ENCODE measurements at regions not wholly inside any gene's neighbourhood (a gene's known extent, or its start where the extent isn't known, plus 50 kb on each side); places are given as distances from the start of the nearest gene placed in this dataset.

DNA sequence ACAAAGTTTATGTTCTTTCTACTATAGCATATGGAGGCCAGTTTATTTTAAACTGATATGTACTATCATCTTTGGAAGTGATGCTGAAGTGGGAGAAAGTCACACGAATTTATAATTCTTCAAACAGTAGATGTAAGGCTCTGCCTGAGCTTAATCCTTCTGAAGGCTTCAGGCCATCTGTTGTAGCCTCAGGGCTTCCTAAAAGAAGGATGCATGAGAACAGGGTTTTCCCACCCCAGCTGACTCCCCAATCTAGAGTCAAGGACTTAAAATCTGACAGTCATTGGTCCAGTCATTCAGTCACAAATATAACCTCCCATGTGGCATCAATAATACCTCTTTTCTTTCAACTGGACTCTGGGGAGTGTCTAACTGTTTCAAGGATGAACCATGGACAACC lies 330.5 kb downstream of the KCNS3 start:
- TF ChIP-seq, protein P1, sequence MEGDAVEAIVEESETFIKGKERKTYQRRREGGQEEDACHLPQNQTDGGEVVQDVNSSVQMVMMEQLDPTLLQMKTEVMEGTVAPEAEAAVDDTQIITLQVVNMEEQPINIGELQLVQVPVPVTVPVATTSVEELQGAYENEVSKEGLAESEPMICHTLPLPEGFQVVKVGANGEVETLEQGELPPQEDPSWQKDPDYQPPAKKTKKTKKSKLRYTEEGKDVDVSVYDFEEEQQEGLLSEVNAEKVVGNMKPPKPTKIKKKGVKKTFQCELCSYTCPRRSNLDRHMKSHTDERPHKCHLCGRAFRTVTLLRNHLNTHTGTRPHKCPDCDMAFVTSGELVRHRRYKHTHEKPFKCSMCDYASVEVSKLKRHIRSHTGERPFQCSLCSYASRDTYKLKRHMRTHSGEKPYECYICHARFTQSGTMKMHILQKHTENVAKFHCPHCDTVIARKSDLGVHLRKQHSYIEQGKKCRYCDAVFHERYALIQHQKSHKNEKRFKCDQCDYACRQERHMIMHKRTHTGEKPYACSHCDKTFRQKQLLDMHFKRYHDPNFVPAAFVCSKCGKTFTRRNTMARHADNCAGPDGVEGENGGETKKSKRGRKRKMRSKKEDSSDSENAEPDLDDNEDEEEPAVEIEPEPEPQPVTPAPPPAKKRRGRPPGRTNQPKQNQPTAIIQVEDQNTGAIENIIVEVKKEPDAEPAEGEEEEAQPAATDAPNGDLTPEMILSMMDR (conservative IDR thresholded peaks at IDR 0.05 in 1 of 2, IDR thresholded peaks at IDR 0.05 in 1 of 2; ENCODE audit: extremely low read depth in 1 of 2, insufficient read depth in 1 of 2, low read depth in 1 of 2, low read length in 2 of 2): no peak
- no peak for TF ChIP-seq EZH2 (IDR thresholded peaks at IDR 0.05; ENCODE audit: borderline replicate concordance, low read length)
